ENCODE measurements at regions not wholly inside any gene's neighbourhood (a gene's known extent, or its start where the extent isn't known, plus 50 kb on each side); places are given as distances from the start of the nearest gene placed in this dataset.
"Not testable (repeated sequence)": the region's sequence is repeated elsewhere in the genome, so short reads cannot be mapped to it uniquely, and the experiment has no call there.

DNA sequence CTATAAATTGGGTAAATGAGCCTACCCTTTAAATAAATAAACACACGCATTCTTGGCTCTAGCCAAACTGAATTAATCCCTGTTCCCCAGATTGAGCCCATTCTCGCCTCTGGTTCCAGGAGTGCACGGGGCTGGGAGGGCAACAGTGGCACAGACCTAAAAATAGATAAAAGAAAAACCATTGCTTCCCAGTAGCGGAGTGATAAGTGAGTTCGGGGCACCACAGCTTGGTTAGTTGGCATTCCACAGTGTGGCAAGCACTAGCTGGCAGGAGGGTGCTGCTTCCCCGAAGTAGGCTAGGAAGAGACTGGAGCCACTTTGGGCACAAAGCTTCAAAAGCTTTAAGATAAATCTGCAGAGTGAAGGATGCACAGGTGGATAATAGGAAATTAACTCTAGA lies 322.2 kb upstream of the SGCD start:
- no peak for DNase-seq

- no peak for DNase-seq
Measured at GRCh38 chr5:156006026-156006647, 320.8 kb upstream of the SGCD start.

GRCh38 chr5:156008844-156009243 lies 318.1 kb upstream of the SGCD start:
- no peak for DNase-seq

DNA sequence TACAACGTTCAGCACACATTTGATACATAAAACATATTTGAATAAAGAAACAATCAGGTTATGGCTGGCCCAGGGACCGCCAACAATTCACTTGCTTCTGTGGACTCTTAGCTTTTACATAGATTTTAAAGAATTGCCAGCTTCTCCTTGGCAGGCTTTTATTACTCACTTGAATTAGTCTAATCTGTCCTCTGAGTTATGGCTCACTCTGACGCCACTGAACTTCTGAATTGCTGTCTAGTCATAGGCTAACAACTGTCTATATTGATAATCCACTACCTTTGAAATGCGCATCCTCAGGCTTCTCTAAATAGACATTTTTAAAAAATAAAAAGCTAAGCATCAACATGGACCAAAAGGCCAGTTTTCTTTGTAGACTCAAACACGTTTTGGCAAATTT lies 317.4 kb upstream of the SGCD start:
- DNase-seq: no peak

DNA sequence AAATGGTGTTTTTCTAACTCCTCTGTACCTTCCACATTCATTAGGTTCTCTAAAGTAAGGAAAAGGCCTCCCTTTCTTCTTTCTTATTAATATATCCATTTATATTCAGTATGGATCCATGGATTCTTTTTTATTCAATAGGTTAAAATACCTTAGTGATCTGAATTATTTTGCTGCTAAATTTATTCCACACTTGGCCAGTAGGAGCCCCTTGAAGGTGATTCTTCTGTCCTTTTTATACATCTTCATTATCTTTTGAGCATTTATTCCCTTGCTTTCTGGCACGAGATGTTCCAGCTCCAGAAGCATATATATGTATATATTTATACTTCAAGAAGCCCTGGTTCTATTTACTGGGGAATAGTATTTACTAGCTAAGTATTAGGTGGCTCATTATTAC lies 311.8 kb upstream of the SGCD start:
- no peak for DNase-seq

DNA sequence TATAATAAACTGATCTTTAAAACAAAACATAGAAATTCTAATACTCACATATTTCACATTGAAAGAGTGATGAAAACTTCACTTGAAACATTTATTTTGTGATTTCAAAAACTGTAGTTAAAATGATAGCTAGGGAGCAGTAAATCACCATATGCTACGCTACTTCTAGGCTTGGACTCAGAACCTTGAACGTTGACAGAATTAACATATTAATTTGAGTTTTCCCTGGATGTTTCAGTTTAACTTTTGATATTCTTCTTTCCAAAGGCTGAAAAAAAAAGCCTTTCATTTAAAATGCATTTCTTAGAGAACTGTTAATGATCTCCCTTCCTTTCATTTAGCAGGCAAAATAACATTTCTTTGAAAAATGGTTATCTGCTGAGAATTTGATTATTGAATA lies 307.8 kb upstream of the SGCD start:
- no peak for DNase-seq

- DNase-seq: no peak
Measured at GRCh38 chr5:156019571-156020180, 307.3 kb upstream of the SGCD start.

- DNase-seq: no peak
Measured at GRCh38 chr5:156020647-156021046, 306.3 kb upstream of the SGCD start.

DNA sequence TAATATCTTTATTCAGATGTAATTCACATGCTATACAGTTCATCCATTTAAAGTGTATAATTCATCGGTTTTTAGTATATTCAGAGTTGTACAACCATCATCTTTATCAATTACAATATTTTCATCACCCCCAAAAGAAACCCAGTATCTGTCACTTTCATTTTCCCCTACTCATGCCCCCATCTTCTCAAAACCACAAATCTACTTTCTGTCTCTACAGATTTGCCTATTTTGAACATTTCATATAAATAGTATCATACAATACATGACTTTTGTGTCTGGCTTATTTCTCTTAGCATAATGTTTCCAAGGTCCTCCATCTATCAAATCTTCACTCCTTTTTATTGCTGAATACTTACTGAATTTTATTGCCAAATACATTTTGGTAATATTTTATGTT lies 305.1 kb upstream of the SGCD start:
- no peak for DNase-seq

DNA sequence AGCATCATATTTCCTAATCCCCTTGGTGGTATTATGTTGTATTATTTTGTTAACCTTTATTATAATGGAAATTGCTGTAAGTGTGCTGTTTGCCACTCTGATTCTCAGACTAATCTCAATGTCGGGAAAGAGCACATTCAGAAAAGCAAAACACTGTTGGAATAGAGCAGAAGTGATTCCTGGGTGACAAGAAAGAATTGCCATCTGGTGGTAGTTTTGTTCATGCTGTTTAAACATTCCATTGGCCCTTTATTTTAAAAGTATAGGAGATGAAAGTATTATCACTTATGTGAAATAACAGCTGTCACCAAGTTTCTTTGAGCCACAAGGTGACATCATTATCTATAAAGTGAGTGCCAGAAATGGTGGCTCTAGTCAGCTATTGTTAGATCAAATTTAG lies 301.3 kb upstream of the SGCD start:
- DNase-seq: no peak

- DNase-seq: no peak
Measured at GRCh38 chr5:156031181-156031580, 295.8 kb upstream of the SGCD start.

GRCh38 chr5:156036640-156037039 lies 290.3 kb upstream of the SGCD start:
- DNase-seq: no peak

- DNase-seq: no peak
Measured at GRCh38 chr5:156037151-156037909, 289.6 kb upstream of the SGCD start.

DNA sequence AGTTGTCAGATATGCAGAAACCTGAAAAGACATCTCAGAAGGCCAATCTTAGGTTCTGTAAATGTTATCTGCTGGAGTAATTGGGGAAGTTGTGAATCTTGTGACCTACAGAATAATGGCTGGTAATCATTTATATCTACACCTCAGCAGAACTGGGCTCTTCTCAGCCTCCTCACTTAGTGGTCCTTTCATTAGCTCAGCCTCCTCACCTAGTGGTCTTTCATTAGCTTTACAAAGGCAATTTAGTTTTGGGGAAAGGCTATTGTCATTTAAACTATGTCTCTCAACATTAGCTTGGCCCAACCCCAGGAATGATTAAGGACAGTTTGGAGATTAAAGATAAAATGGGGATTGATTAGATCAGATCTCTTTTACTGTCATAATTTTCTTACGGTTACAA lies 284.2 kb upstream of the SGCD start:
- DNase-seq: no peak

DNA sequence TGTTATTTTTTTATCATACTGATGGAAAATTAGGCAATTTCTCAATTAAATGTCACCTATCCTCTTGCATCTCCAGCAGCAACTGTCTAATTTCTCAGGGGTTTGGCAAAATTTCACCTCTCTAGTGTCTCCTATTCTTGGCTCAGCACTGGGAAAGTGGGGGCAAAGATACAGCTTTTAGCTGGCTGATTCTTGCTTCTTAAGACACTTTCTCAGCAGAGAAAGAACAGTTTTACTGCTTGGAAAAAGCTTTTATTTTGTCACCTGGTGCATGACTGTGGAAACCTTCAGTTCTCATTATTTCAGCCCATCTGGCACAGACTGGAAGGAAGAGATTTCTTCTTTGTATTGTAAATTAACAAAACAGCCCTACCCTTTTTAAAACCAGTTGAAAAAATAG lies 283.6 kb upstream of the SGCD start:
- DNase-seq: peak in 1 of 2 donors; percentile 18

DNA sequence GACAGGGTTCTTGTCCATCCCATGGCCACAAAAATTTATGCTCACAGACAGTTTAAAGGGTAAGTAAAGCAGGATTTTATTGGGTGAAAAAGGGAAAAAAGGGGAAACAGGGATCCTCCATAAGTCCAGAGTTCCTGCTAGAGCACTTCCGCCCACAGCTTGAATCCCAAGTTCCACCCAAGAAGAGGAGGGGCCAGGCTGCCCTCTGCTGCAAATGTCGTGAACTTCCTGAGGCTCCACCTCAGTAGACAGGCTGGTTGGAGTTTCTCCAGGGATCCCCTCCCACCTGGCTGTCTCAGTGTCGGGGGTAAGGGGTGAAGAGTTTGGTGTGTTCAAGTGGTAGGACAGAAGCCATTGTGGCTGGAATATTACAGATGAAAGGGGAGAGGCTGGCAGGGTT lies 275.0 kb upstream of the SGCD start:
- DNase-seq: no peak

- DNase-seq: no peak
Measured at GRCh38 chr5:156052656-156053055, 274.3 kb upstream of the SGCD start.

DNA sequence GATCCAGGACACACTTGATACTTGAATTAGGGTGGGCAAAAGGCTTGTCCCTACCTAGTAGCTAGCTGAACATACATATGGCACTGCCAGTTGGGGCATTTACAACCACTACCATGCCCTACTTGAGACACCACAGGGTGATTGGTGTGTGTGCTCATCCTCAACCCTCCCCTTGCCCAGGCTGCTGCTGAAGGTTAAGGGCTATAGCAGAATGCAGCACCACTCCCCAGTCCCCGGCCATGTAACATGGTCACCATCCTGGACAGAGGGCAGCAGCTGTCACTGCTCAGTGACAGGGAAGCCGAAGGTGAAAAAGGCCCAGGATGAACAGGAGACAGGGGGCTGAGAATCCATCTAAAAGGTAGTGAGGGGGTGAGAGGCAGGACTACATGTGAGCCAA lies 273.9 kb upstream of the SGCD start:
- DNase-seq: no peak

DNA sequence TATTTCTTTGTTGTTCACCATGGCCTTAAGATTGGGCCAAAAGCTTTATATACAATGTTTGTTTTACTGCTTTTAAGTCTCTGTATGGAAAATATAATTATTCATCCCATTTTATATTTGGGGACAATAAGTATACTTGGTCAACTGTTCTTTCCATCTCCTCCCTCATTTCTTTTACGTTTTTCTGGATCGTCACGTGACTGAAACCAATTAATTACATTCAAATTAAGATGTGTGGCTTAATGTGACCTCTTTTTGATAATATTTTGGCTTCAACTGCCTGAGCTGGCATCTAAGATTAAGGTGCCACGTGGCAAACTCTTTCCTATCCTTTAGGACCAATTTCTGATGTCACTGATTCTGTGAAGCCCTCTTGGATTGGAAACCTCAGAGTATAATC lies 250.1 kb upstream of the SGCD start:
- DNase-seq: no peak

- DNase-seq: no peak
Measured at GRCh38 chr5:156087577-156088110, 239.3 kb upstream of the SGCD start.

DNA sequence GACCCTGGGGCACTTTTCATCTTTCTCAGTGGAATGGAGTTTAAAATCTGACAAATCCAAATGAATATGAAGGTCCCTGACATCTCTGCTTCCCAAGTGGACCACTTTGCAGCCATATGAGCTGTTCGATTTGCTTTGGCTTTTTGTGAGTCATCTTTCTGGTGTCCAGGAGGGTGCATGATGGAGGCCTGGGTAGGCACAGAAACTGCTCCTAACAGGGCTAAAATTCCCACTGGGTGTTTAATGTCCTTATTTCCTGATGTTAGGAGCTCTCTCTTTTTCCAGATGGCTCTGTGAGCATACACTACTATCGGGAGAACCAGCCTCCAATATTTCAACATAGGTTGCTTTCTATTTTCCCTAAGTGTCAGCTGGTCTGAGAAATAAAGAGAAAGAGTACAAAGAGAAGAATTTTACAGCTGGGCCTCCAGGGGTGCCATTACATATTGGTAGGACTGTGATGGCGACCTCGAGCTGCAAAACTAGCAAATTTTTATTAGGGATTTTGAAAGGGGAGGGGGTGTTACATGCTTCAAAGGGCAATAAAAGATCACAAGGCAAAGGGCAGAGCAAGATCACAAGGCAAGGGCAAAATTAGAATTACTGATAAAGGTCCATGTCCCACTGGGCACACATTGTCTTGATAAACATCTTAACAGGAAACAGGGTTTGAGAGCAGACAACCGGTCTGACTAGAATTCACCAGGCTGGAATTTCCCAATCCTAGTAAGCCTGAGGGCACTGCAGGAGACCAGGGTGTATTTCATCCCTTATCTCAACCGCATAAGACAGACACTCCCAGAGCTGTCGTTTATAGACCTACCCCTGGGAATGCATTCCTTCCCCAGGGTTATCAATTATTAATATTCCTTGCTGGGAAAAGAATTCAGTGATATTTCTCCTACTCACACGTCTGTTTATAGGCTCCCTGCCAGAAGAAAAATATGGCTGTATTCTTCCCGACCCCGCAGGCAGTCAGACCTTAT lies 236.7 kb upstream of the SGCD start:
- DNase-seq: not testable (repeated sequence)

DNA sequence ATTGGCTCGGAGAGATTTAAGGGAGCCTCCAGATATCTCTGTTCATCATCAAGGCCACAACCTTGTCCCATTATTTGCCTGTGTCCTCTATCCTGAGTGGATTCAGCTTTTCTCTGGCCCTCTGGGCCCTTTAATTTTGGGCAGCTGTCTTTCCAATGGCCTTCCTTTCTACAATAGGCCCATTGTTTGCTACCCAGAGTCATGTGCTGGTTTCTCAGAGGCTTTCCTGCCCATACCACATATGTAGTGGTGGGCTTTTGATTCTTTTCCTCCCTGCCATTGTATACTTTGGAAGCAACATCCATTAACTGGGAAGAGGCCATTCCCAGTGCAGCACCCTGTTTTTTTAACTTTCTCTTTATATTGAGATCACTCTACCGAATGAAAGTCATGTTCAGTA lies 233.9 kb upstream of the SGCD start:
- no peak for DNase-seq

DNA sequence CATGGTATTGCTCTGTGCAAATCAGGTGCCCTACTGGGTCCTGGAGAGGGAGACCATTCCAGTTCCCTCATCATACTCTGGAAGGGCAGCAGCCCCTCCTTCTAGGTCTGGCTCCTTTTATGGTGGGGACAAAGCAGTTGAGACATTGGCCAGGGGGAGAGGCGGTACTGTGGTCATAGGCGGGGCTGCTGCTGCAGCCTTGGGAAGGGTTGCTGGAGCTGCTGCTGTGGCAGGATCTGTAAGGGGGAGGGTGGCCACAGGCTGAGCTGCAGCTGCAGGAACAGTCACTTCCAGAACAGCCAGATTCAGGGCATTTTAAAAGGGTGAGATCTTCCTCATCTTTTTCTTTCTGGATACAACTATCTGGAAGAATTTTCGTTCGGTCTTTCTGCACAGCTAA lies 233.0 kb upstream of the SGCD start:
- peak; percentile 32 to 37 for DNase-seq
